A673 (cell line): ENCODE measurements at regions not wholly inside any gene's neighbourhood (a gene's known extent, or its start where the extent isn't known, plus 50 kb on each side); places are given as distances from the start of the nearest gene placed in this dataset.

Source experiments
- BruUV-seq: library from RNA; stranded (reverse); fragments of 400-500 nt; replicated peaks from 2 replicates; lab custom pipeline; 2021; lab: Mats Ljungman, UMichigan
- CTCF ChIA-PET: fragments of 300-600 bp; sonication (Branson Sonifier 250); formaldehyde crosslinking; loops from one replicate; lab custom pipeline; 2022; ENCODE audit warnings: antibody characterized with exemption; lab: Charles Lee
- POLR2A ChIA-PET: fragments of 300-600 bp; sonication (Branson Sonifier 250); formaldehyde crosslinking; loops from one replicate; lab custom pipeline; 2022; ENCODE audit warnings: antibody characterized with exemption; ENCODE audit not compliant: low non-redundant PET; lab: Charles Lee
- DNase-seq: peaks from one replicate; pipeline ENCODE4 v3.0.0-alpha.2; 2015; ENCODE audit warnings: low spot score
- H3K27ac ChIP-seq: fragments of 200-600 bp; sonication (generic); 2 replicates; pipeline ENCODE4 v1.5.1; 2016; ENCODE audit warnings: mixed run types, low read depth, mild to moderate bottlenecking, mixed read lengths, antibody characterized with exemption, low read length; ENCODE audit not compliant: poor library complexity, severe bottlenecking
- H3K27me3 ChIP-seq: fragments of 200-600 bp; sonication (generic); replicated peaks from 2 replicates; pipeline ENCODE4 v1.6.1; 2017; ENCODE audit warnings: mixed run types, low read depth, mild to moderate bottlenecking, mixed read lengths, antibody characterized with exemption, low read length; ENCODE audit not compliant: insufficient read depth, poor library complexity
- H3K36me3 ChIP-seq: fragments of 200-600 bp; sonication (generic); 2 replicates; pipeline ENCODE4 v1.6.1; 2016; ENCODE audit warnings: mixed run types, mild to moderate bottlenecking, mixed read lengths, antibody characterized with exemption, low read length; ENCODE audit not compliant: insufficient read depth, poor library complexity, severe bottlenecking
- H3K4me1 ChIP-seq: fragments of 200-600 bp; sonication (generic); 2 replicates; pipeline ENCODE4 v1.6.1; 2017; ENCODE audit warnings: mixed run types, mild to moderate bottlenecking, mixed read lengths, antibody characterized with exemption, low read length; ENCODE audit not compliant: insufficient read depth, poor library complexity, severe bottlenecking
- H3K4me3 ChIP-seq: fragments of 200-600 bp; sonication (generic); 2 replicates; pipeline ENCODE4 v1.5.1; 2016; ENCODE audit warnings: low read depth, mixed run types, mild to moderate bottlenecking, mixed read lengths, low read length; ENCODE audit not compliant: poor library complexity, severe bottlenecking
- H3K9me3 ChIP-seq: fragments of 200-600 bp; sonication (generic); 2 replicates; pipeline ENCODE4 v1.6.1; 2016; ENCODE audit warnings: mixed run types, low read depth, mild to moderate bottlenecking, mixed read lengths, antibody characterized with exemption, low read length; ENCODE audit not compliant: poor library complexity, severe bottlenecking
- EZH2 ChIP-seq: fragments of 200-600 bp; sonication (generic); IDR thresholded peaks from 2 replicates; pipeline ENCODE4 v1.6.1; 2017; ENCODE audit warnings: borderline replicate concordance, low read depth, mild to moderate bottlenecking, mixed read lengths, antibody characterized with exemption, low read length; ENCODE audit not compliant: poor library complexity, severe bottlenecking
- intact Hi-C: fragments of 100-400 bp; cut with micrococcal nuclease; formaldehyde crosslinking; loops from one replicate; pipeline ENCODE4 v1.10.0; 2022; ENCODE audit not compliant: unreplicated experiment
- TF ChIP-seq, protein P1 (sequence below): fragments of 300-800, 200-600 bp; sonication (generic); conservative IDR thresholded peaks from 2 replicates; pipeline ENCODE4 v1.5.1; 2017; ENCODE audit warnings: low read depth, mild to moderate bottlenecking, antibody characterized with exemption, low read length, moderate library complexity, mixed read lengths

DNA sequence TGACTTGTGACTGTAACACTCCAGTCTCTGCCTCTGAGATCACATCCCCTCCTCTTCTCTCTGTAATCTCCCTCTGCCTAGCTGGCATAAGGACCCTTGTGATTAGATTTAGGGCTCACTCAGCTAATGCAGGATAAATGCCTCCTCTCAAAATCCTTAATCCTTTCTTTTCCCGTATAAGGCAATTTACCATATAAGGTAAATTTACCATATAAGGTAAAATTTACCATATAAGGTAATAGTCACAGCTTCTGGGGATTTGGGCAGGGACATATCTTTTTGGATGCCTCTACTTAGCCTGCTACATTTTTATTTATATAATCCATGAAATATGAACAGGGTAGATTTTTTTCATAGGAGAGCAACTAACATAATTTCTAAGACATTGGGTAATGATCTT, 318.0 kb upstream of the PUM3 start:
- intact Hi-C loops = no loop called here

GRCh38 chr9:3157011-3157410, 313.1 kb upstream of the PUM3 start:
- H3K36me3 ChIP-seq = no peaks in the 10 kb centered on the region
- no peaks in the 10 kb centered on the region for H3K9me3 ChIP-seq
- H3K27ac ChIP-seq = no peak overlapping the region
- CTCF ChIA-PET = no interaction called here
- no peak overlapping the region for H3K4me3 ChIP-seq
- no peaks in the 10 kb centered on the region for H3K27me3 ChIP-seq
- DNase-seq = no peak
- intact Hi-C loops = no loop called here
- no TSS peak for BruUV-seq
- H3K4me1 ChIP-seq = no peaks in the 10 kb centered on the region
- POLR2A ChIA-PET = no interaction called here
- TF ChIP-seq, protein P1, sequence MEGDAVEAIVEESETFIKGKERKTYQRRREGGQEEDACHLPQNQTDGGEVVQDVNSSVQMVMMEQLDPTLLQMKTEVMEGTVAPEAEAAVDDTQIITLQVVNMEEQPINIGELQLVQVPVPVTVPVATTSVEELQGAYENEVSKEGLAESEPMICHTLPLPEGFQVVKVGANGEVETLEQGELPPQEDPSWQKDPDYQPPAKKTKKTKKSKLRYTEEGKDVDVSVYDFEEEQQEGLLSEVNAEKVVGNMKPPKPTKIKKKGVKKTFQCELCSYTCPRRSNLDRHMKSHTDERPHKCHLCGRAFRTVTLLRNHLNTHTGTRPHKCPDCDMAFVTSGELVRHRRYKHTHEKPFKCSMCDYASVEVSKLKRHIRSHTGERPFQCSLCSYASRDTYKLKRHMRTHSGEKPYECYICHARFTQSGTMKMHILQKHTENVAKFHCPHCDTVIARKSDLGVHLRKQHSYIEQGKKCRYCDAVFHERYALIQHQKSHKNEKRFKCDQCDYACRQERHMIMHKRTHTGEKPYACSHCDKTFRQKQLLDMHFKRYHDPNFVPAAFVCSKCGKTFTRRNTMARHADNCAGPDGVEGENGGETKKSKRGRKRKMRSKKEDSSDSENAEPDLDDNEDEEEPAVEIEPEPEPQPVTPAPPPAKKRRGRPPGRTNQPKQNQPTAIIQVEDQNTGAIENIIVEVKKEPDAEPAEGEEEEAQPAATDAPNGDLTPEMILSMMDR = no peak
- no peak for TF ChIP-seq EZH2

More for the DNA sequence above, 318.0 kb upstream of the PUM3 start:
- no TSS peak for BruUV-seq
- CTCF ChIA-PET = no interaction called here
- POLR2A ChIA-PET = no interaction called here
- no peaks in the 10 kb centered on the region for H3K9me3 ChIP-seq
- TF ChIP-seq, protein P1 = no peak
- no peak for TF ChIP-seq EZH2
- peaks cover 12% of the 10 kb centered on the region for H3K27me3 ChIP-seq
- H3K4me3 ChIP-seq = no peak overlapping the region
- H3K36me3 ChIP-seq = no peaks in the 10 kb centered on the region
- no peaks in the 10 kb centered on the region for H3K4me1 ChIP-seq
- H3K27ac ChIP-seq = no peak overlapping the region
- no peak for DNase-seq

DNA sequence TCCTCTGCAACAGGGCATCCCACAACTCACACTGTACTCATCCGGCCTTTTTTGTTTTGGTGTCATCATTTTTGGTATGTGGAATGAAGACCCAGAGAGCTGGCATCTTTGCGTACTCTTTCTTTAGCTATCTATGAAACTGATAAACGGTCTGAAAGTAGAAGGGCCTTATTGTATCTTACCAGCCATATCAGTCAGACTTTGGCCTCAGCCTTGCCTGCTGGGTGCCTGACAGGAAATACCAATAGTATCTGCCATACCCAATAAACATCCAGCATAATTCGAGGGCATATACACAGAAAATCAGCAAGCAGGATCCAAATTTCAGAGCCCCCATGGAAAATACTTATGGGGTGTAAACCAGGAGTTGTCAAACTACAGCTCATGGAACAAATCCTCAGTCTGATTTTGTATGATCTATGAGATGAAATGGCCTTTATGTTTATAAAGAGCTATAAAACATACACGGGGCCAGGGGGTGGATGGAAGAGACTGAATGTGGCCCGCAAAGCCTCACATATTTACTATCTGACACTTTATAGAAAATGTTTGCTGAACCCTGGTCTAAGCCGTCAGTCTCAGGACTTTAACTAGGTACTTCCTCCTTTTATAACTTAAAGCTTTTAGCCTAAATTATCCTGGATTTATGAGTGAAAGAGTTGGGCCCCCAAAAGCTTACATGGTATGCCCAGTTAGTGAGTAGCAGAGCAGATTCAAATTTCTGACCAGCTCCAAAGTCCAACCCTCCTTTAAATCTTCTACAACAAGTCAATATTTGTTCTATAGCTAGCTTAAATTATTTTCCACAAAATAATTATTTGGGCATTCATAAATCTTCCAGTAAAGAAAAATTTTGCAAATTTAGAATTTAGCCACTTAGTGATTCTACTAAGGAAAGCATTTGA, 308.0 kb upstream of the PUM3 start:
- ChIA-PET POLR2A (no interaction called here), CTCF (no interaction called here)
- intact Hi-C loops = no loop called here
- Histone ChIP-seq H3K4me1 (no peaks in the 10 kb centered on the region), H3K27me3 (no peaks in the 10 kb centered on the region), H3K9me3 (no peaks in the 10 kb centered on the region), H3K27ac (no peak overlapping the region), H3K4me3 (no peak overlapping the region), H3K36me3 (no peaks in the 10 kb centered on the region)
- TF ChIP-seq, protein P1 = no peak
- TF ChIP-seq EZH2 = no peak
- no TSS peak for BruUV-seq
- no peak for DNase-seq
